GM12878 (cell line): ENCODE measurements at regions not wholly inside any gene's neighbourhood (a gene's known extent, or its start where the extent isn't known, plus 50 kb on each side); places are given as distances from the start of the nearest gene placed in this dataset.

Source experiments
- ATAC-seq: fragments of 200-7000 bp; cut with Tn5 transposase; 3 replicates; pipeline ENCODE4 v1.9.1; 2020; ENCODE audit warnings: mild to moderate bottlenecking, moderate library complexity
- BruUV-seq: library from RNA; stranded (reverse); fragments of 400-500 nt; replicated peaks from 2 replicates; lab custom pipeline; 2021; lab: Mats Ljungman, UMichigan
- CTCF ChIA-PET: fragments of 300-600 bp; sonication (Branson Sonifier 250); formaldehyde crosslinking; extraction: SDS; loops from one replicate; lab custom pipeline; 2021; ENCODE audit warnings: inconsistent platforms; lab: Yijun Ruan, JAX
- POLR2A ChIA-PET: fragments of 350-600 bp; formaldehyde crosslinking; extraction: SDS; loops from one replicate; lab custom pipeline; 2021; ENCODE audit warnings: inconsistent platforms; lab: Charles Lee
- RAD21 ChIA-PET: fragments of 300-600 bp; sonication (Branson Sonifier 250); formaldehyde crosslinking; loops from one replicate; lab custom pipeline; 2023; ENCODE audit warnings: antibody characterized with exemption; ENCODE audit not compliant: unreplicated experiment; lab: Charles Lee
- SMC1A ChIA-PET: fragments of 300-600 bp; sonication (Branson Sonifier 250); formaldehyde crosslinking; loops from one replicate; lab custom pipeline; 2023; ENCODE audit not compliant: unreplicated experiment, uncharacterized antibody; lab: Charles Lee
- DNase-seq: peaks from one replicate; pipeline ENCODE4 v3.0.0-alpha.2; 2011; ENCODE audit warnings: low read depth, low spot score
- FAIRE-seq: peaks from 3 replicates; lab custom pipeline; 2011; peaks lifted over from hg19 to GRCh38; lab: Jason Lieb, UNC
- H2AFZ ChIP-seq: 2 replicates; pipeline ENCODE4 v1.6.0; 2011; ENCODE audit warnings: low read depth, low read length, control low read depth; ENCODE audit not compliant: control insufficient read depth
- H3K27ac ChIP-seq: 2 replicates; pipeline ENCODE4 v1.5.1; 2011; ENCODE audit warnings: control low read depth; ENCODE audit not compliant: control insufficient read depth, insufficient read depth
- H3K27me3 ChIP-seq, 2 experiments: replicated peaks in 1 of 2; 2 replicates each; pipeline versions ENCODE4 v1.6.0 to v1.6.1; 2011; ENCODE audit warnings: low read length in 1 of 2; ENCODE audit not compliant: control insufficient read depth in 2 of 2, insufficient read depth in 2 of 2
- H3K36me3 ChIP-seq, 2 experiments: 2 replicates each; pipeline ENCODE4 v1.5.1; 2011; ENCODE audit warnings: low read length in 1 of 2; ENCODE audit not compliant: control insufficient read depth in 2 of 2, insufficient read depth in 2 of 2
- H3K4me1 ChIP-seq: 2 replicates; pipeline ENCODE4 v1.6.1; 2011; ENCODE audit warnings: mild to moderate bottlenecking, low read length, moderate library complexity, mixed read lengths; ENCODE audit not compliant: control insufficient read depth, insufficient read depth
- H3K4me2 ChIP-seq: 2 replicates; pipeline ENCODE4 v1.6.0; 2011; ENCODE audit warnings: control low read depth; ENCODE audit not compliant: control insufficient read depth, insufficient read depth
- H3K4me3 ChIP-seq: fragments of 200-600 bp; sonication (generic); 2 replicates; pipeline ENCODE4 v1.5.1; 2016
- H3K79me2 ChIP-seq: 2 replicates; pipeline ENCODE4 v1.6.0; 2011; ENCODE audit warnings: low read length; ENCODE audit not compliant: control insufficient read depth, insufficient read depth
- H3K9ac ChIP-seq: 2 replicates; pipeline ENCODE4 v1.8.0; 2011; ENCODE audit warnings: low read length, control low read depth, mixed read lengths; ENCODE audit not compliant: control insufficient read depth, insufficient read depth
- H3K9me3 ChIP-seq: replicated peaks from 3 replicates; pipeline ENCODE4 v1.5.1; 2011; ENCODE audit warnings: mild to moderate bottlenecking, low read length; ENCODE audit not compliant: control insufficient read depth, insufficient read depth
- H4K20me1 ChIP-seq: 2 replicates; pipeline ENCODE4 v1.6.0; 2011; ENCODE audit not compliant: control insufficient read depth, insufficient read depth
- BCL11A ChIP-seq: IDR thresholded peaks from 2 replicates; pipeline ENCODE4 v1.6.1; 2011; ENCODE audit warnings: low read depth, low read length
- CBFB ChIP-seq: IDR thresholded peaks from 2 replicates; pipeline ENCODE4 v1.6.1; 2016; ENCODE audit warnings: antibody characterized with exemption, low read depth
- DPF2 ChIP-seq: fragments of 450-650 bp; IDR thresholded peaks from 2 replicates; pipeline ENCODE4 v1.6.1; 2017; ENCODE audit warnings: mild to moderate bottlenecking
- RAD51 ChIP-seq: fragments of 450-650 bp; IDR thresholded peaks from 2 replicates; pipeline ENCODE4 v1.6.1; 2016; ENCODE audit warnings: moderate library complexity, mild to moderate bottlenecking, inconsistent platforms
- RELA ChIP-seq: fragments of 450-650 bp; IDR thresholded peaks from 2 replicates; pipeline ENCODE4 v1.8.0; 2014; ENCODE audit warnings: borderline replicate concordance; ENCODE audit not compliant: partially characterized antibody
- ZBED1 ChIP-seq: IDR thresholded peaks from 2 replicates; pipeline ENCODE4 v1.6.1; 2016; ENCODE audit warnings: borderline replicate concordance
- ZBTB11 ChIP-seq: fragments of 450-650 bp; formaldehyde crosslinking; IDR thresholded peaks from 2 replicates; pipeline ENCODE4 v1.5.0; 2022; ENCODE audit warnings: mild to moderate bottlenecking, missing genetic modification characterization
- WGBS: methylation state at CpG from one replicate; pipeline ENCODE4 v1.1.6; 2016; ENCODE audit warnings: low lambda C conversion rate; ENCODE audit not compliant: insufficient replicate concordance, insufficient coverage; ENCODE audit errors: missing lambda C conversion rate; 5-methylcytosine and 5-hydroxymethylcytosine counted together
- in situ Hi-C: fragments of 300-500 bp; cut with MboI; formaldehyde crosslinking; loops from 9 replicates; pipeline ENCODE4 v1.14.3; 2018; ENCODE audit warnings: mixed read lengths
- intact Hi-C: fragments of 100-400 bp; cut with micrococcal nuclease; formaldehyde crosslinking; loops from one replicate; pipeline ENCODE4 v1.14.2; 2022; ENCODE audit not compliant: unreplicated experiment

GRCh38 chr5:18048449-18048848 lies 414.2 kb downstream of the TAF11L14 start:
- POLR2A ChIA-PET = no interaction called here
- Histone ChIP-seq H3K79me2 (no peaks in the 10 kb centered on the region), H3K36me3 (no peaks in the 10 kb centered on the region), H4K20me1 (no peaks in the 10 kb centered on the region), H3K4me2 (no peak overlapping the region), H3K27me3 (no peaks in the 10 kb centered on the region), H3K4me3 (no peak overlapping the region), H3K4me1 (no peaks in the 10 kb centered on the region), H3K27ac (no peak overlapping the region), H3K9me3 (no peaks in the 10 kb centered on the region), H2AFZ (no peak overlapping the region), H3K9ac (no peak overlapping the region)
- no TSS peak for BruUV-seq
- 0% methylated on average over 2 of the region's 2 CpGs for WGBS
- CTCF ChIA-PET = no interaction called here
- intact Hi-C loops (no loop called here), in situ Hi-C loops (no loop called here)
- SMC1A ChIA-PET = no interaction called here
- TF ChIP-seq ZBTB11 (CRISPR knock-in tag) (no peak), RELA (no peak), RAD51 (no peak), BCL11A (no peak)
- FAIRE-seq = no peak
- DNase-seq = no peak
- RAD21 ChIA-PET = no interaction called here
- ATAC-seq = no peak

DNA sequence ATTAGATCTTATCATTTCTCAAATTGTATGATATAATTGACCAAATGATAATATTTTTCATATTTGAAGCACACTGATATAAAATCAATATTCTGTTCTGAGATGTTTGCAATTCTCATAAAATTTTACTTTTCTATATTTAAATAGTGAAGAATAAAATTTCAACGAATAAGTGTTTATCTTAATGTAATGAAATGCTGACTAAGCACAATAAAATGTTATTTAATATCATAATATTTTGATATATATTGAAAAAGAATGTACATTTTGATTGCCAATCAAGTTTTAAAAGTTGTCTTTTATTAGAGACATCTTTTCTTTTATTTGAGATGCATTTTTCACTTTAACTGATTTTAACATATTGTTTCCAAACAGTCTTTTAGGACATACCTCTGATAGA lies 416.1 kb downstream of the TAF11L14 start:
- Histone ChIP-seq H2AFZ (no peak overlapping the region), H3K9ac (no peak overlapping the region), H3K4me3 (no peak overlapping the region), H3K4me1 (no peaks in the 10 kb centered on the region), H4K20me1 (no peaks in the 10 kb centered on the region), H3K27me3 (no peaks in the 10 kb centered on the region), H3K79me2 (no peaks in the 10 kb centered on the region), H3K36me3 (no peaks in the 10 kb centered on the region), H3K27ac (no peak overlapping the region), H3K4me2 (no peak overlapping the region), H3K9me3 (no peaks in the 10 kb centered on the region)
- FAIRE-seq (no peak), DNase-seq (no peak), ATAC-seq (no peak)
- CTCF ChIA-PET = no interaction called here
- POLR2A ChIA-PET = no interaction called here
- RAD21 ChIA-PET = no interaction called here
- in situ Hi-C loops (no loop called here), intact Hi-C loops (no loop called here)
- BruUV-seq = no TSS peak
- SMC1A ChIA-PET = no interaction called here
- TF ChIP-seq CBFB (no peak), ZBED1 (no peak), DPF2 (no peak)
- 0% methylated on average over 1 of the region's 1 CpG for WGBS
